GM21515 (cell line): ENCODE measurements at regions not wholly inside any gene's neighbourhood (a gene's known extent, or its start where the extent isn't known, plus 50 kb on each side); places are given as distances from the start of the nearest gene placed in this dataset.

ENCODE experiments used
- ATAC-seq: cut with Tn5 transposase; IDR thresholded peaks from one replicate; pipeline ENCODE4 v1.9.1; 2021; ENCODE audit not compliant: unreplicated experiment

DNA sequence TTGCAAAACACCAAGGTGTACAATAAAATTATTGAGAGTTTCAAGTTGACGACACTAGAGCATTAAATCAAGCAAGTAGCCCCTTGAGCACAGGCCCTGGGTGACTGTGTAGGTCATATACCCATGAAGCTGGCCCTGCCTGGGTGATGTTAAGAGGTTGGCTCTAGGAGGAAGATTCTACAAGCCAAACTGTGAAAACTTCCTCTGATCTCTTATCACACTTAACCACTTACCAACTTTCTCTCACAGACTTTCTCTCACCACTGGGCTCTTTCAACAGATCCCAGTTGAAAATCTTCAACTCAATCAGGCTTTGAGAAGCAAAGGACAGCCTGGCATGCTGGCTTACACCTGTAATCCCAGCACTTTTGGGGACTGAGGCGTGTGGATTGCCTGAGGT, 186.9 kb upstream of the BTG1 start:
- no peak for ATAC-seq

GRCh38 chr12:92331383-92331782, 185.7 kb upstream of the BTG1 start:
- no peak for ATAC-seq

GRCh38 chr12:92330654-92331053, 185.0 kb upstream of the BTG1 start:
- ATAC-seq, result no peak

DNA sequence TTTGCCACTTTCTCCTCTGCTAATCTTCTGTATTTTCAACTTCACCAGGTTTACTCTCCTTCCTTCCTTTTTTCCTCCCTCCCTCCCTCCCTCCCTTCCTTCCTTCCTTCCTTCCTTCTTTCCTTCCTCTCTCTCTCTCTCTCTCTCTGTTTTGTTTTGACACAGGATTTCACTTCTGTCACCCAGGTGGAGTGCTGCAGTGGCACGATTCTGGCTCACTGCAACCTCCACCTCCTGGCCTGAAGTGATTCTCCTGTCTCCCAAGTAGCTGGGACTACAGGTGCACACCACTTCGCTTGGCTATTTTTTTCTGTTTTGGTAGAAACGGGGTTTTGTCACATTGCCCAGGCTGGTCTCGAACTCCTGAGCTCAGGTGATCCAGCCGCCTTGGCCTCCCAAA, 181.2 kb upstream of the BTG1 start:
- no peak for ATAC-seq

- ATAC-seq, result no peak
These were observed 179.3 kb upstream of the BTG1 start for GRCh38 chr12:92324849-92325500.

GRCh38 chr12:92312463-92312964, 166.9 kb upstream of the BTG1 start:
- no peak for ATAC-seq

DNA sequence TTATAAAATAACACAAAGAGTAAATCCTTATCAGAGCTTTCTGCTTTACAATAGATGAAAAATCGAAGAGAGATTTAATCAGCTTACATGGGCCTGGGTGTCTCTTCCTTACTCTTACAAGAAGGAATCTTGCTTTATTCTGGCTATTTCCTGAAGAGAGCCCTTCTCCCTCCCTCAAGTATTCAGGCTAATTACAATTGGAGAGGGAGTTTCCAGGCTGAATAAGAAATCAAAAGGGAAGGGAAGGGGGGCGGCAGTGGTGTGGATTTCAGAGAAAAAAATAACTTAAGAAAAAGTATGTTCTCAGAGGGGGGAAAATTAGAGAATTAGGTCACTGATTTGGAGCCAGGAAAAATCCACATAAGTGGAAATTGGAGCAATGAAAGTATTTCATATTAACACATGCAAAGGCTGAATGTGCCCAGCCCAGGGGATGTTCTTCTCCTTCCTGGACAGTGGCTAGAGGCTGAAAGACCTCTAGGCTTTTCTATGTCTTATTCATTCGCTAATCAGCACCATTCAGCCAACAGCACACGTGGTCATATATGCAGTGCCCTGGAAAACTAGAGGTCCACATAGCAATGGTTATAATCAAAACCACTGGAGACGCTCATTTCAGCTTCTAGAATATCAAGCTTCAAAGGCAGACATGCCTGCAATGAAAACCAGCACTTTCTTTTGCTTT, 158.9 kb upstream of the BTG1 start:
- ATAC-seq, result no peak

- no peak for ATAC-seq
These were observed 156.6 kb upstream of the BTG1 start for GRCh38 chr12:92302041-92302829.

DNA sequence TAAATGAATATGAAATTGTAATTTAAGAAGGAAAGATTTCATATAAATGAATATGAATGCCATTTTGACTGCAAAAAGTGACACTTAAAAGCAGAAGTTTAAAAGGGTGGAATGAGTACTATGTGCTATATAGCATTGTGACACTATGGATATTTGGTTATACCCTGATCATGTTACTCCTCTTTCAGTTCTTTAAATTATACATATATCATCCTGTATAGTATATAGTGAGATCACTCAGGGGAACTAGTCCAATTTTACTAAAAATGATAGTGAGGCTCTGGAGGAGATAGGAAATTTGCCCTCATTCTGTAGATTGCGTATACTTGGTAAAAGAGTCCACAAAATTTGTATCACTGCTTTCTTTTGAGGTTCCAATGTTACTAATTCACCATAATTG, 155.7 kb upstream of the BTG1 start:
- ATAC-seq, result no peak

- no peak for ATAC-seq
These were observed 155.1 kb upstream of the BTG1 start for GRCh38 chr12:92300777-92301176.

DNA sequence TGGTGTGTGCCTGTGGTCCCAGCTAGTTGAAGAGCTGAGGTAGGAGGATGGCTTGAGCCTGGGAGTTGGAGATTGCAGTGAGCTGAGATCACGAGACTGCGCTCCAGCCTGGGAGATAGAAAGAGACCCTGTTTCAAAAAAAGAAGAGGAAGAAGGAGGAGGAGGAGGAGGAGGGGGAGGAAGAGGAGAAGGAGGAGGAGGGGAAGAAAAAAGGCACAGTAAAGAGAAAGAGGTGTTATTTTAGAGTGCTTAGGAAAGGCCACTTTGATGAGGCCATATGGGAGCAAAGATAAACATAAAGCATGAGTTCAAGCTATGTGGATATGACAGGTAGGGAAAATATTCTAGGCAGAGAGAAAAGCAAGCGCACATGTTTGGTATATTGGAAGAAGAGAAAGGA, 154.1 kb upstream of the BTG1 start:
- no peak for ATAC-seq

DNA sequence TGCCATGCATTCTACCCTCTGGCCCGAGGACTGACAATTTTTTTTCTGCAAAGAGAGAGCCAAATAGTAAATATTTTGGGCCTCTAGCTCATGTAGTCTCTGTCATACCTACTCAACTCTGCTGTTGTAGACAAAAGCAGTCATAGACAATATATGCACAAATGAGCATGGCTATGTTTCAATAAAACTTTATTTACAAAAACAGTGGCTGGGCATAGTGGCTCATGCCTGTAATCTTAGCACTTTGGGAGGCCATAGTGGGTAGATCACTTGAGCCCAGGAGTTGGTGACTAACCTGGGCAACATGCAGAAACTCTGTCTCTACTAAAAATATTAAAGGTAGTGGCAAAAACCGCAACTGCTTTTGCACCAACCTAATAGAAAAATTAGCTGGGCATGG, 153.7 kb upstream of the BTG1 start:
- no peak for ATAC-seq

DNA sequence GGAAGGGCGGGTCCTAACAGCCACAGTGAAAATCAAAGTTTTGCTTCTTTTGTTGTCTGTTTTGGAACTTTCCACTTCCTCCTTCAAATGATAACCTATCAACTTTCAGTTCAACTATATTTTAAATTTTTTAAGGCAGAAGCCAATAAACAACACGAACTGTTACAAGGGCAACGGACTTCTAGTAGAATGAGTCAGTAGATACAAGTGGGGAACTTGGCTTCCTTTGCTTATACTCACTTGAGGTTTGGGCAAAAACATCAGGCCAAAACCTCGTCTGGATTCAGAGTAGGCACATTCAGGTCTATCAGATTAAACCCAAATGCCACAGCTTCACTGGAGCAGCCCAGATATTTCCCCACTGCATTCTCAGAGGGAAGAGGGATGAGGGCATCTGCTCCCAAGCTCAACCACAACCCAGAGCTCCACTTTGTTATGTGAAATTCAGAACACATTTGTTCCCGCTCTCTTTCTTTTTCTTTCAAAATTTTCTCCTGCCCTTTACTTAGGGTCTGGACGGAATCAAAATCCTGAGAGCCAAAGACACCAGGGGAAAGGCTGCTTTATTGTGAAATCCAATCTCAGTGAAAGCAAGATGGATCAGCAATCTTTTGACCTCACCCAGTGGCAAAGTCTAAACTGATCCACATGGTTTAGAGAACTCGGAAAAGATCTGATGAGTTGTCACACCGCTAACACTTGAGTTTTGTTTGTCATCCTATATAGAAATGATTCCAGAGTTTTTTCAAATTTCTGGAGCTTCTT, 152.5 kb upstream of the BTG1 start:
- no peak for ATAC-seq

- ATAC-seq, result no peak
These were observed 151.8 kb upstream of the BTG1 start for GRCh38 chr12:92297405-92297804.

- ATAC-seq, result no peak
These were observed 149.9 kb upstream of the BTG1 start for GRCh38 chr12:92295523-92295922.

DNA sequence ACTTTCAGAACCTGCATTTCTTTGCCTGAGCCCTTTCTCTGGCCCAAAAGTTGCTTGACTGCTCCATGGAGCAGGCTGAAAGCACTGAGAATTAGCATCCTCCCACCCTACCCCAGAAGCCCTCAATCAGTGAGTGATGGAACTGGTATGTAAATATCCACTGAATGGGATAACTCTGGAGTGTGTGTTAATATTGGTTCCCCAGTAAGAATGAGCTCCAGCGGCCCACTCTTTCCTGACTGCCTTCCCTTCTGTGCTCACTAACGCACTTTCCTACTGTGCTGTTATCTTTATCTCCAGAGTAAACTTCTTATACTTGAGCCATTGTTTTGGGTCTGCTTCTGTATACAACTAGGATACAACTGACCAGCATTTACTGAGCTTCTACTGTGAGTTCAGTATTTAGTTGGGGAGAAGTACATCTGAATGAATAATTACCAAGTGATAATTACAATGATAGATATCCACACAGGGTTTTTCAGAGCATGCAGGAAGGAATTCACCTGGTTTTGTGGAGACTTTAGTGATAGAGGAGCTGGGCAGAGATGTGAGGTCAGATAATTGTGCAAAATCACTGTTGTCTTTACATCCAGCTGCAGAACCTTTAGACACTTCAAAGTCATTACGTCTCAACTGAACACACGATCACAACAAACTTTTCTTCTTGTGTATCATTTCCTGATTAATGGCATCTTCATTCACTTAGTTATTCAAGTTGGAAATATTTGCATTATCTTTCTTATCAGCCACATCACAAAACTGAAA, 149.2 kb upstream of the BTG1 start:
- ATAC-seq, result no peak

DNA sequence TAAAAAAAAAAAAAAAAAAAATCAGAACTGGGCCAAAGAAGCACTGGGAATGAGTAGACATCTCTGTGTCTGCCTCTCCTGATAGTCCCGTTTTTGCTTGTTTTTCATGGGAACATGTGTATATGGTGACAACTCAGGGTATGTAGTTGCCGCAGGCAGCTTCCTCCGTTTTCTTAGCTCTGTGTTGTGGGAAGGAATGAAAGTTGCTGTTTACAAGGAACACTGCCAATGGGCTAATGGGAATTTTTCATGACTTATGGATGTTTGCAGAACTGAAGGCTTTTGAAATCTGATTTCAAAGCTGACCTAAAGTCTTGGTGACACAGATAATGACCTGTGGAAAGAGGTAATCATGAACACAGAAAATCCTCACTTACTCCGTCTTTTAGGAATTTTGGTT, 146.4 kb upstream of the BTG1 start:
- ATAC-seq, result no peak

- ATAC-seq, result no peak
These were observed 145.2 kb upstream of the BTG1 start for GRCh38 chr12:92290886-92291285.

DNA sequence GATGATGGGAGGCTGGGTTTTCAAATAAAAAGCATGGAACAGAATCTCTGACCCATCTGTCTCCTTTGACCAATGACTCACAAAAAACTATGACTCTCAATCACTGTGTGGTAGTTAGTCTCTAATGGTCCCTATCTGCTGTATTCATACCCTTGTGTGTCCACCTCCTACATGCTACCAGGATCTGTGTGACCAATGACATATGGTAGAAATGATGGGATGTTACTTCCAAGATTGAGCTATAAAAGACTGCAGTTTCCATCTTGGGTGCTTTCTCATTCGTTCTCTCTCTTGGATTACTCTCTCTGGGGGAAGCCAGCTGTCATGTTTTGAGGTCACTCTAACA, 144.7 kb upstream of the BTG1 start:
- no peak for ATAC-seq

GRCh38 chr12:92289629-92290349, 144.1 kb upstream of the BTG1 start:
- ATAC-seq, result no peak
